ENCODE measurements at regions not wholly inside any gene's neighbourhood (a gene's known extent, or its start where the extent isn't known, plus 50 kb on each side); places are given as distances from the start of the nearest gene placed in this dataset.

- no peak overlapping the region for H3K27ac ChIP-seq (ENCODE audit: extremely low read depth, low read depth, low read length)
- TF ChIP-seq GABPB1 (CRISPR knock-in tag; IDR thresholded peaks at IDR 0.05) (no peak), POLR2B (IDR thresholded peaks at IDR 0.05; ENCODE audit: low read depth, partially characterized antibody) (no peak), EGR1 (conservative IDR thresholded peaks at IDR 0.05) (no peak), TBL1XR1 (IDR thresholded peaks at IDR 0.05; ENCODE audit: low read length in 2 of 2) (no peak)
- no TSS peak for BruUV-seq (replicated peaks)
- no peaks in the 10 kb centered on the region for H3K36me3 ChIP-seq (ENCODE audit: control insufficient read depth, insufficient read depth, low read length)
- no peak overlapping the region for H3K4me2 ChIP-seq (ENCODE audit: insufficient read depth, low read length)
- WGBS (ENCODE audit: insufficient coverage, low coverage, missing lambda C conversion rate): 3% methylated on average over 4 of the region's 4 CpGs
- H3K4me3 ChIP-seq: no peak overlapping the region
- DNase-seq (ENCODE audit: extremely low read depth in 1 of 4, low spot score in 3 of 4) (no peak), FAIRE-seq (no peak), ATAC-seq (no peak)
- H3K9ac ChIP-seq (ENCODE audit: insufficient read depth in 1 of 2, low read depth in 2 of 2, low read length in 2 of 2): no peak overlapping the region
- no peaks in the 10 kb centered on the region for H4K20me1 ChIP-seq (replicated peaks; ENCODE audit: control insufficient read depth, insufficient read depth, low read length)
- H3K9me1 ChIP-seq (ENCODE audit: control insufficient read depth, insufficient read depth, low read length): no peaks in the 10 kb centered on the region
- CTCF ChIA-PET (ENCODE audit: low intra/inter-chr PET ratio): no interaction called here
- POLR2A ChIA-PET: no interaction called here
- H3K4me1 ChIP-seq (replicated peaks in 1 of 2; ENCODE audit: control insufficient read depth in 2 of 2, insufficient read depth in 2 of 2, low read length in 2 of 2): no peaks in the 10 kb centered on the region
- H3K9me3 ChIP-seq (replicated peaks; ENCODE audit: control insufficient read depth, insufficient read depth, low read depth, low read length): no peaks in the 10 kb centered on the region
- H2AFZ ChIP-seq (ENCODE audit: low read depth, low read length): no peak overlapping the region
- no peaks in the 10 kb centered on the region for H3K79me2 ChIP-seq (ENCODE audit: control insufficient read depth, insufficient read depth, low read length)
- H3K27me3 ChIP-seq (ENCODE audit: control insufficient read depth in 2 of 2, insufficient read depth in 2 of 2, low read length in 2 of 2): no peaks in the 10 kb centered on the region
- intact Hi-C loops (cut with micrococcal nuclease) (no loop called here), in situ Hi-C loops (cut with MboI) (no loop called here)
These were observed 195.3 kb downstream of the LIG4 start for GRCh38 chr13:108020027-108020426.

DNA sequence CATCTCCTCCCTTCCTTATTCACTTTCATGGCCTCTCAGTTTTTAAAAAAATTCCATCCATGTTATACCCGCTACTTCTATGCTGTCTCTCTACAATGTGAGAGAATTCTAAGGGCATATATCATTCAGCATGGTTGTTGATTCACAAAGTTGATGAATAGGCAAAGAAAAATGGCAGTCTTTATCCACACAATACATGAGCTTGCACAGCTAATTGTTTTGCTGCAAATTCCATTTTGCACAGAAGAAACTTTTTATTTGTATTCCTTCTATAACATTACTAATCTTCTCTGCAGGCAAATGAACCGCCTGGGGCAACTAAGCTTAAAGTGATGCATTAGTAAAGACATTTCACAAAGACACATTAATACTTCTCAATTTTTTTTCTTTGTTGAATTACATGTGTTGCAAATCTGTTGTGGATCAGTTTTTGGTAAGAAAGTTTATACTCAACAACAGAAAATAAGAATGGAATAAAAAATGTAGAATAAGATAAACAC lies 196.9 kb downstream of the LIG4 start:
- FAIRE-seq (no peak), DNase-seq (ENCODE audit: extremely low read depth in 1 of 4, low spot score in 3 of 4) (no peak), ATAC-seq (no peak)
- Histone ChIP-seq H2AFZ (ENCODE audit: low read depth, low read length) (no peak overlapping the region), H3K9me3 (replicated peaks; ENCODE audit: control insufficient read depth, insufficient read depth, low read depth, low read length) (no peaks in the 10 kb centered on the region), H3K36me3 (ENCODE audit: control insufficient read depth, insufficient read depth, low read length) (no peaks in the 10 kb centered on the region), H3K79me2 (ENCODE audit: control insufficient read depth, insufficient read depth, low read length) (no peaks in the 10 kb centered on the region), H3K4me2 (ENCODE audit: insufficient read depth, low read length) (no peak overlapping the region), H3K4me3 (no peak overlapping the region), H3K9ac (ENCODE audit: insufficient read depth in 1 of 2, low read depth in 2 of 2, low read length in 2 of 2) (no peak overlapping the region), H4K20me1 (replicated peaks; ENCODE audit: control insufficient read depth, insufficient read depth, low read length) (no peaks in the 10 kb centered on the region), H3K4me1 (replicated peaks in 1 of 2; ENCODE audit: control insufficient read depth in 2 of 2, insufficient read depth in 2 of 2, low read length in 2 of 2) (no peaks in the 10 kb centered on the region), H3K27ac (ENCODE audit: extremely low read depth, low read depth, low read length) (no peak overlapping the region), H3K9me1 (ENCODE audit: control insufficient read depth, insufficient read depth, low read length) (no peaks in the 10 kb centered on the region), H3K27me3 (ENCODE audit: control insufficient read depth in 2 of 2, insufficient read depth in 2 of 2, low read length in 2 of 2) (no peaks in the 10 kb centered on the region)
- TF ChIP-seq CHD2 (IDR thresholded peaks at IDR 0.05; ENCODE audit: low read depth, low read length): no peak
- in situ Hi-C loops (cut with MboI) (no loop called here), intact Hi-C loops (cut with micrococcal nuclease) (no loop called here)
- POLR2A ChIA-PET: no interaction called here
- CTCF ChIA-PET (ENCODE audit: low intra/inter-chr PET ratio): no interaction called here
- WGBS (ENCODE audit: insufficient coverage, low coverage, missing lambda C conversion rate): 0% methylated on average over 2 of the region's 2 CpGs
- no TSS peak for BruUV-seq (replicated peaks)

Data from K562 (cell line).